ENCODE measurements at regions not wholly inside any gene's neighbourhood (a gene's known extent, or its start where the extent isn't known, plus 50 kb on each side); places are given as distances from the start of the nearest gene placed in this dataset.

DNA sequence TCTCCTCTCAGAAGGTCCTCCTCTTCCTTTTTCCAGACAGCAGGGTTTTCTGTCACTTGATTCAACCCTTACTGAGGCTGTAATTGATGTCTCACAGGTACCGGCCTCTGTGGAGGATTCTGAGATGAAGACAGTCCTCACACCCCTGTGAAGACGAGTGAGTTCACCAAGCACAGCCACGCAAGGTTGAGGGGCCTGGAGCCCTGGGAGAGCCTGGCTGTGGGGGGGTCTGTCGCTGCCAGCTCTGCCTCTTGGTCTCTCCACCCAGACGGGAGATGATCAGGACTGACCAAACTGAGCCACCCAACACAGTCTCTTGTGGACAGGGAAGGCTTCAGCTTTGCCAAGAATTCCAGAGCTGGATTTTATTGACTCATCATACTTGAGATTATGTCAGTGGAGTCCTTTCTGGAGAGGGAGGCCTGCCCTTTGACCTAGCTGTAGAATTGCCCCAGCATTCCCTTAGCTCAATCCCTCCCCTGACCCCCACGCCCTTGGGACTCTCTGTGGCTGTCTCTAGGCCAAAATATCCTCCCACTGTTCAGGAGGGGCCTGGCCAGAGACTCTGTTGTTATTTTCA, 51.1 kb upstream of the CRHR1 start:
- intact Hi-C loops (cut with DNase I; ENCODE audit: low total_unique reads): no loop called here
- Histone ChIP-seq H3K4me3 (no peak overlapping the region), H3K36me3 (no peaks in the 10 kb centered on the region), H3K4me1 (no peaks in the 10 kb centered on the region), H3K9me3 (peaks cover 0 to 34% (median 19%) of the 10 kb centered on the region in 8 donors), H3K27me3 (replicated peaks in 1 of 7) (peaks cover 0 to 37% (median 0%) of the 10 kb centered on the region in 7 donors), H3K27ac (no peak overlapping the region)
- TF ChIP-seq, protein P1, sequence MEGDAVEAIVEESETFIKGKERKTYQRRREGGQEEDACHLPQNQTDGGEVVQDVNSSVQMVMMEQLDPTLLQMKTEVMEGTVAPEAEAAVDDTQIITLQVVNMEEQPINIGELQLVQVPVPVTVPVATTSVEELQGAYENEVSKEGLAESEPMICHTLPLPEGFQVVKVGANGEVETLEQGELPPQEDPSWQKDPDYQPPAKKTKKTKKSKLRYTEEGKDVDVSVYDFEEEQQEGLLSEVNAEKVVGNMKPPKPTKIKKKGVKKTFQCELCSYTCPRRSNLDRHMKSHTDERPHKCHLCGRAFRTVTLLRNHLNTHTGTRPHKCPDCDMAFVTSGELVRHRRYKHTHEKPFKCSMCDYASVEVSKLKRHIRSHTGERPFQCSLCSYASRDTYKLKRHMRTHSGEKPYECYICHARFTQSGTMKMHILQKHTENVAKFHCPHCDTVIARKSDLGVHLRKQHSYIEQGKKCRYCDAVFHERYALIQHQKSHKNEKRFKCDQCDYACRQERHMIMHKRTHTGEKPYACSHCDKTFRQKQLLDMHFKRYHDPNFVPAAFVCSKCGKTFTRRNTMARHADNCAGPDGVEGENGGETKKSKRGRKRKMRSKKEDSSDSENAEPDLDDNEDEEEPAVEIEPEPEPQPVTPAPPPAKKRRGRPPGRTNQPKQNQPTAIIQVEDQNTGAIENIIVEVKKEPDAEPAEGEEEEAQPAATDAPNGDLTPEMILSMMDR (IDR thresholded peaks at IDR 0.05 in 8 of 11, conservative IDR thresholded peaks at IDR 0.05 in 3 of 11): no peak
- TF ChIP-seq POLR2A (IDR thresholded peaks at IDR 0.05) (no peak), POLR2AphosphoS5 (IDR thresholded peaks at IDR 0.05) (no peak)
- WGBS, 5 donors: 68 to 79% (median 73%) methylated on average over 6 of the region's 6 CpGs
- DNase-seq: no peak

DNA sequence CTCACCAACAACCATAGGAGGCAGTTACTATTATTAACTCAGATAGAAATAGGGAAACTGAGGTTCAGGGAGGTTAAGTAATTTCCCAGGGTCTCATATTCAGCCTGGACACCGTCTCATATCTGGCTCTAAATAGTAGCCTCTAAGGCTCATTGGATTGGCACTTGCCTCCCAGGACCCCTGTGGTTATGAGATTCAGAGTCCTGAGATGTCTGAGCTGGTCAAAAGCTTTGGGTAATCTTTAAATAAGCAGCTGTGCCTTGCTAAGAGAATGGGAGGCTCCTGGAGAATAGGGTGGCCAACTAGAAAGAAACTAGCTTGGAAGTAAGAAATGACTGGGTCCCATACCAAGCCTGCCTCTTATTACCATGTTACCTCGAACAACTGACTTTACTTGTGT, 50.3 kb upstream of the CRHR1 start:
- no peak for DNase-seq
- Histone ChIP-seq H3K36me3 (no peaks in the 10 kb centered on the region), H3K4me1 (no peaks in the 10 kb centered on the region), H3K9me3 (peaks cover 0 to 34% (median 19%) of the 10 kb centered on the region in 8 donors), H3K27ac (no peak overlapping the region), H3K27me3 (replicated peaks in 1 of 7) (peaks cover 0 to 30% (median 0%) of the 10 kb centered on the region in 7 donors), H3K4me3 (no peak overlapping the region)
- TF ChIP-seq, protein P1 (IDR thresholded peaks at IDR 0.05 in 8 of 11, conservative IDR thresholded peaks at IDR 0.05 in 3 of 11): no peak
- 33 to 89% (median 43%) methylated on average over 2 of the region's 2 CpGs for WGBS, 5 donors
- intact Hi-C loops (cut with DNase I; ENCODE audit: low total_unique reads): no loop called here
